Ammon's horn (tissue), 1 donor: ENCODE measurements at regions not wholly inside any gene's neighbourhood (a gene's known extent, or its start where the extent isn't known, plus 50 kb on each side); places are given as distances from the start of the nearest gene placed in this dataset.

Source experiments
- DNase-seq: peaks from one replicate; pipeline ENCODE4 v3.0.0-alpha.2; 2016; ENCODE audit warnings: low spot score

- no peak for DNase-seq
Measured at GRCh38 chr6:165718491-165718891, 55.5 kb upstream of the PDE10A start.

- no peak for DNase-seq
Measured at GRCh38 chr6:165717732-165718465, 54.9 kb upstream of the PDE10A start.

- DNase-seq: no peak
Measured at GRCh38 chr6:165716886-165717285, 53.8 kb upstream of the PDE10A start.

GRCh38 chr6:165715428-165715827 lies 52.4 kb upstream of the PDE10A start:
- no peak for DNase-seq

GRCh38 chr6:165714907-165715306 lies 51.9 kb upstream of the PDE10A start:
- DNase-seq: no peak

- DNase-seq: no peak
Measured at GRCh38 chr6:165713845-165714466, 50.9 kb upstream of the PDE10A start.
